HL-60 (cell line): ENCODE measurements at regions not wholly inside any gene's neighbourhood (a gene's known extent, or its start where the extent isn't known, plus 50 kb on each side); places are given as distances from the start of the nearest gene placed in this dataset.

ENCODE experiments used
- DNase-seq, 2 experiments: peaks; one replicate each; pipeline ENCODE4 v3.0.0-alpha.2; 2010 to 2020; ENCODE audit warnings: low read depth in 1 of 2, low spot score in 1 of 2
- H3K27ac ChIP-seq: fragments of 250-450 bp; sonication (Bioruptor Pico); replicated peaks from 2 replicates; pipeline ENCODE4 v1.5.1; 2020; ENCODE audit warnings: mild to moderate bottlenecking, moderate library complexity
- H3K27me3 ChIP-seq: fragments of 250-450 bp; sonication (Bioruptor Pico); 2 replicates; pipeline ENCODE4 v1.5.1; 2021; ENCODE audit warnings: mild to moderate bottlenecking, moderate library complexity; ENCODE audit not compliant: insufficient read depth, poor library complexity, severe bottlenecking
- H3K4me3 ChIP-seq: replicated peaks from 2 replicates; pipeline ENCODE4 v1.5.1; 2011; ENCODE audit warnings: mild to moderate bottlenecking, control low read depth, low read length; ENCODE audit not compliant: insufficient read depth
- GABPA ChIP-seq: IDR thresholded peaks from 2 replicates; pipeline ENCODE4 v1.6.1; 2012; ENCODE audit warnings: low read depth
- POLR2AphosphoS5 ChIP-seq: IDR thresholded peaks from 2 replicates; pipeline ENCODE4 v1.6.1; 2012; ENCODE audit warnings: low read depth
- REST ChIP-seq: IDR thresholded peaks from 2 replicates; pipeline ENCODE4 v1.6.1; 2012; ENCODE audit warnings: low read depth; ENCODE audit not compliant: insufficient replicate concordance
- SPI1 ChIP-seq: IDR thresholded peaks from 2 replicates; pipeline ENCODE4 v1.6.1; 2012; ENCODE audit warnings: low read depth, mild to moderate bottlenecking, borderline replicate concordance
- TF ChIP-seq, protein P1 (sequence below): IDR thresholded peaks from one replicate; pipeline ENCODE4 v1.5.1; 2011; ENCODE audit warnings: low read length, control low read depth, inconsistent platforms; ENCODE audit not compliant: insufficient read depth

DNA sequence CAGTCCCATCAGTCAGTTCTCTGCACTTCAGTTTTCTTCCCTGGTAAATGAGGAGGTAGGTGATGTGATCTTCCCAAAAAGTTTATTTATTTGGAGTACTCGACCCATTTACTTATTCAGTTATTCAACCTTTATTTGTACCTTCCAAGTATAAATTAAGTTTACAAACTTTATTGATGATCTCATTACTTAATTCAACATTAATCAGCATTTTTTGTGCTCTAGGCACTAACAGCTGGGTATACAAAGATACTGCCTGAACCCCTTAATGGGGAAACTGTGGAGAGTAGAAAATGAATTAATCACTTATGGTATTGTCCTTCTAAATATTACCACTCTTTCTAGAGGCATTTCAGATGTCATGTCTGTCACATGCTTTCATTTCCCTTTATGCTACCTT, 293.3 kb downstream of the DLEU7 start:
- no peak for DNase-seq
- no peak overlapping the region for H3K27ac ChIP-seq
- H3K27me3 ChIP-seq: no peaks in the 10 kb centered on the region
- no peak overlapping the region for H3K4me3 ChIP-seq
- TF ChIP-seq, protein P1, sequence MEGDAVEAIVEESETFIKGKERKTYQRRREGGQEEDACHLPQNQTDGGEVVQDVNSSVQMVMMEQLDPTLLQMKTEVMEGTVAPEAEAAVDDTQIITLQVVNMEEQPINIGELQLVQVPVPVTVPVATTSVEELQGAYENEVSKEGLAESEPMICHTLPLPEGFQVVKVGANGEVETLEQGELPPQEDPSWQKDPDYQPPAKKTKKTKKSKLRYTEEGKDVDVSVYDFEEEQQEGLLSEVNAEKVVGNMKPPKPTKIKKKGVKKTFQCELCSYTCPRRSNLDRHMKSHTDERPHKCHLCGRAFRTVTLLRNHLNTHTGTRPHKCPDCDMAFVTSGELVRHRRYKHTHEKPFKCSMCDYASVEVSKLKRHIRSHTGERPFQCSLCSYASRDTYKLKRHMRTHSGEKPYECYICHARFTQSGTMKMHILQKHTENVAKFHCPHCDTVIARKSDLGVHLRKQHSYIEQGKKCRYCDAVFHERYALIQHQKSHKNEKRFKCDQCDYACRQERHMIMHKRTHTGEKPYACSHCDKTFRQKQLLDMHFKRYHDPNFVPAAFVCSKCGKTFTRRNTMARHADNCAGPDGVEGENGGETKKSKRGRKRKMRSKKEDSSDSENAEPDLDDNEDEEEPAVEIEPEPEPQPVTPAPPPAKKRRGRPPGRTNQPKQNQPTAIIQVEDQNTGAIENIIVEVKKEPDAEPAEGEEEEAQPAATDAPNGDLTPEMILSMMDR: no peak
- TF ChIP-seq REST: no peak
- no peak for TF ChIP-seq SPI1
- TF ChIP-seq GABPA: no peak
- no peak for TF ChIP-seq POLR2AphosphoS5

GRCh38 chr13:50552424-50552966, 291.0 kb downstream of the DLEU7 start:
- DNase-seq: no peak

DNA sequence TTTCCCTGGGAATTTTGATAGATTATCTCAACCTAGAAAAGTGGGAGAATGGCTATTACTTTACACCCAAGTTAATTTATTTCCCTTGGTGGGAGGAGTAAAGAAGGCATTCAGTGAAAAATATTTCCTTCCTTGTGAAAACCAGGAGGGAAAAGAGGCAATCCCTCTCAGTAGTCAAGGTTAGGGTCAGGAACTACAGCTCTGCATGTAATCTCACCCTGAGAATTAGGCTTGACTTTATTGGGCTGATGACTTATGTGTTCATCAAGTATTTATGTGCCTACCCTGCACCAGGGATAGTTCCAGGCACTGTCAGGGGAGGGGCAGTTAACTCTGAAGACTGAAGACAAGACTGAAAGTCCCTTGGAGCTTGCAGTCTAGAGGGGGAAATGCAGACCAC, 281.8 kb downstream of the DLEU7 start:
- no peak overlapping the region for H3K4me3 ChIP-seq
- no peak overlapping the region for H3K27ac ChIP-seq
- no peak for DNase-seq
- no peaks in the 10 kb centered on the region for H3K27me3 ChIP-seq
- TF ChIP-seq POLR2AphosphoS5 (no peak), SPI1 (no peak), REST (no peak), GABPA (no peak)
- TF ChIP-seq, protein P1: no peak

More at GRCh38 chr13:50552424-50552966, 291.0 kb downstream of the DLEU7 start:
- Histone ChIP-seq H3K4me3 (no peak overlapping the region), H3K27ac (no peak overlapping the region), H3K27me3 (no peaks in the 10 kb centered on the region)
- TF ChIP-seq POLR2AphosphoS5 (no peak), SPI1 (no peak), REST (no peak), GABPA (no peak)
- TF ChIP-seq, protein P1: no peak
